ENCODE measurements at regions not wholly inside any gene's neighbourhood (a gene's known extent, or its start where the extent isn't known, plus 50 kb on each side); places are given as distances from the start of the nearest gene placed in this dataset.

- no peak for DNase-seq
Observed at GRCh38 chr10:52869864-52870263, 97.3 kb upstream of the MBL2 start.

- DNase-seq: no peak
Observed at GRCh38 chr10:52865213-52865612, 92.6 kb upstream of the MBL2 start.

- no peak for DNase-seq
Observed at GRCh38 chr10:52864201-52865106, 91.9 kb upstream of the MBL2 start.

GRCh38 chr10:52858722-52859121, 86.1 kb upstream of the MBL2 start:
- no peak for DNase-seq

- DNase-seq: no peak
Observed at GRCh38 chr10:52855546-52856325, 83.2 kb upstream of the MBL2 start.

- no peak for DNase-seq
Observed at GRCh38 chr10:52853704-52854103, 81.1 kb upstream of the MBL2 start.

GRCh38 chr10:52836816-52837215, 64.2 kb upstream of the MBL2 start:
- no peak for DNase-seq

Data from CD4-positive, alpha-beta T cell treated with Interleukin-15 for 1 hour (primary cell).